T-helper 2 cell treated with Interferon-gamma antibody and Interleukin-4, amounts not matched to agents 5 μg/mL and 100 μg/mL, for 36 hours (primary cell): ENCODE measurements at regions not wholly inside any gene's neighbourhood (a gene's known extent, or its start where the extent isn't known, plus 50 kb on each side); places are given as distances from the start of the nearest gene placed in this dataset.

ENCODE experiments used
- DNase-seq: peaks from one replicate; pipeline ENCODE4 v3.0.0; 2021; ENCODE audit warnings: low spot score
- H3K27ac Mint-ChIP-seq: one replicate; pipeline ENCODE4 v1.8.0; 2021; ENCODE audit warnings: mild to moderate bottlenecking, mixed read lengths
- H3K27me3 Mint-ChIP-seq: one replicate; pipeline ENCODE4 v1.8.0; 2021; ENCODE audit warnings: low read depth, mixed read lengths
- H3K36me3 Mint-ChIP-seq: one replicate; pipeline ENCODE4 v1.8.0; 2021; ENCODE audit warnings: low read depth, mixed read lengths
- H3K4me1 Mint-ChIP-seq: one replicate; pipeline ENCODE4 v1.8.0; 2021; ENCODE audit warnings: low read depth, mixed read lengths
- H3K4me3 Mint-ChIP-seq: one replicate; pipeline ENCODE4 v1.8.0; 2022; ENCODE audit warnings: mild to moderate bottlenecking, moderate library complexity, mixed read lengths
- H3K9me3 Mint-ChIP-seq: one replicate; pipeline ENCODE4 v1.8.0; 2021; ENCODE audit warnings: mixed read lengths

DNA sequence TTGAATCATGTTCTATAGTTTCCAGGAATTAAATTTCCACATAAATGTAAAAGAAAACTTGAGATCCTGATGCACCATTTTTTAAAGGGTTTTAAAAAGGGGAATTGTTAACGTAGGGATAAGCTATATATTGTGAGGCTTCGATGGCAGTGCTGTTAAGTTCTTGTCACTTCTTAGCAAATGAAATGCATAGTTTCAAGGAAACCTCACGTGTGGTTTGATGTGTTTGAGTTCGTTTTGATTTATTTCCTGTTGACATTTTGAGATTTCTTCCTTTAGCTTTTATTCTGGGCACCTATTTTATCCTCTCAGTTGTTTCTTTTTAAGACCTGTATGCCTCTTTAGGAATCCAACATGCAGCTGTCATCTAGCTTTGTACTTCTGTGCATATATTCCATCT, 301.0 kb downstream of the DOCK8 start:
- peaks cover 14% of the 10 kb centered on the region for H3K4me1 Mint-ChIP-seq
- H3K27me3 Mint-ChIP-seq, result peaks cover 7% of the 10 kb centered on the region
- H3K9me3 Mint-ChIP-seq, result no peaks in the 10 kb centered on the region
- H3K4me3 Mint-ChIP-seq, result no peak overlapping the region
- no peak overlapping the region for H3K27ac Mint-ChIP-seq
- DNase-seq, result no peak
- H3K36me3 Mint-ChIP-seq, result peaks cover 2% of the 10 kb centered on the region

GRCh38 chr9:517993-518392, 303.3 kb downstream of the DOCK8 start:
- DNase-seq, result no peak
- no peak overlapping the region for H3K27ac Mint-ChIP-seq
- H3K36me3 Mint-ChIP-seq, result peaks cover 2% of the 10 kb centered on the region
- H3K4me1 Mint-ChIP-seq, result peaks cover 14% of the 10 kb centered on the region
- no peak overlapping the region for H3K4me3 Mint-ChIP-seq
- peaks cover 6% of the 10 kb centered on the region for H3K27me3 Mint-ChIP-seq
- no peaks in the 10 kb centered on the region for H3K9me3 Mint-ChIP-seq

DNA sequence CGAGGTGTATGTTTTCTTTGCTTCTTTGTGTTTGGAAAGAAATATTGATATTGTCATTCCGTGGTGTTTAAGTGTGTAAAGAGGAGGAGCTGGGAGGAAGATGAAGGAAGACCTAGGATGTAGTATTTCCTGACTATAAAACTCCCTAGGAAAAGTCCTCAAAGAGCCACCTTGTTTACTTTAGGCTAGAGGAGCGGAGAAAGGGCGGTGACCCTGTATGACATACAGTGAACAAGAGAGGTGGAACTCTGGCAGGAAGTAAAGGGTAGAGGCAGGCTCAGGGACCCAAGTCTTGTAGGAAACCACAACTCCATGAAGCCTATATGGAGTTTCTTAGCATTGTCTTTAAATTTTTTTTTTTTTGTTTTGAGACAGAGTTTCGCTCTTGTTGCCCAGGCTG, 303.9 kb downstream of the DOCK8 start:
- H3K4me3 Mint-ChIP-seq, result peak overlapping the region; percentile 21
- peaks cover 14% of the 10 kb centered on the region for H3K4me1 Mint-ChIP-seq
- no peaks in the 10 kb centered on the region for H3K9me3 Mint-ChIP-seq
- H3K27ac Mint-ChIP-seq, result peak overlapping the region; percentile 51
- H3K36me3 Mint-ChIP-seq, result peaks cover 2% of the 10 kb centered on the region
- no peak for DNase-seq
- H3K27me3 Mint-ChIP-seq, result peaks cover 8% of the 10 kb centered on the region

GRCh38 chr9:519579-519978, 304.9 kb downstream of the DOCK8 start:
- Mint-ChIP-seq H3K27ac (no peak overlapping the region), H3K9me3 (no peaks in the 10 kb centered on the region), H3K27me3 (peaks cover 4% of the 10 kb centered on the region), H3K4me3 (no peak overlapping the region), H3K4me1 (peaks cover 13% of the 10 kb centered on the region), H3K36me3 (no peaks in the 10 kb centered on the region)
- DNase-seq, result no peak

- Mint-ChIP-seq H3K4me3 (no peak overlapping the region), H3K27me3 (peaks cover 4% of the 10 kb centered on the region), H3K9me3 (no peaks in the 10 kb centered on the region), H3K4me1 (peaks cover 13% of the 10 kb centered on the region), H3K36me3 (no peaks in the 10 kb centered on the region), H3K27ac (no peak overlapping the region)
- DNase-seq, result no peak
These were observed 305.6 kb downstream of the DOCK8 start for GRCh38 chr9:520302-520701.

DNA sequence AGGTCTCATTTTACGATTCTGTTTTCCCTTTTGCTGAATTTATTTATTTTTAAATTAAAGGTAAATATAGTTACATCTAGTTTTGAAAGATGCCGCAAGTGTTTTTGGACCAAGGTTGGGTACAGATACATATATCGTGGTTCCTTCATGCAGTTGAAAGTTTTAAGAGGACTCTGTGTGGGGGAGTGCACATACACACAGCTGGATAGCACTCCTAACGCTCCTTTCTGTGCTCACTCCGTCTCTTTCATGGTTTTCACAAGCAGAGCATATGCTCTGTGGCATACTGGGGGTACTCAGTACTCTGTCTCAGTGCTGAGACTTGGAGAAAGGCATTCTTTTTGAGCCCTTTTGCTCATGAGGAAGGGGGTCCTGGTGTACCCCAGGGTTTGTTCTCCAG, 307.5 kb downstream of the DOCK8 start:
- DNase-seq, result no peak
- Mint-ChIP-seq H3K4me1 (peaks cover 3% of the 10 kb centered on the region), H3K27ac (no peak overlapping the region), H3K4me3 (no peak overlapping the region), H3K27me3 (peaks cover 4% of the 10 kb centered on the region), H3K36me3 (no peaks in the 10 kb centered on the region), H3K9me3 (no peaks in the 10 kb centered on the region)

DNA sequence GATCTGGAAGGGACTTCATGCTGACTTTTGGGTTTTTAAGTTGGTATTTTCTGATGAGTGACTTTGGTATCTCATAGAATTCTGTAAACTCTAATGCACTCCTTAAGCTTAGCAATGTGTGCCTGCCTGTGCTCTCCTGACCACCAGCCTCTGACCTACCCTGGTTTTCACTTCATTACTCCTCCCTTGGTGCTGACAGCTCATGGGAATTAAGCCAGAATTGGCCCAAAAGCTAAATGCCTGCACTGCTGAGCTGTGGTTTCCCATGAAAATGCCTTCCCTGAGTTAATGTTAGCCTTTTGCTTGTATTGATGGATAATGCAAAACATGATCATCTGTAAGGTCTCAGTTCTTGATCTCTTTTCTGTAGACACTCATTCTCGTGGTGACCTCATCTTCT, 308.0 kb downstream of the DOCK8 start:
- Mint-ChIP-seq H3K27me3 (peaks cover 4% of the 10 kb centered on the region), H3K4me1 (peaks cover 3% of the 10 kb centered on the region), H3K9me3 (no peaks in the 10 kb centered on the region)

DNA sequence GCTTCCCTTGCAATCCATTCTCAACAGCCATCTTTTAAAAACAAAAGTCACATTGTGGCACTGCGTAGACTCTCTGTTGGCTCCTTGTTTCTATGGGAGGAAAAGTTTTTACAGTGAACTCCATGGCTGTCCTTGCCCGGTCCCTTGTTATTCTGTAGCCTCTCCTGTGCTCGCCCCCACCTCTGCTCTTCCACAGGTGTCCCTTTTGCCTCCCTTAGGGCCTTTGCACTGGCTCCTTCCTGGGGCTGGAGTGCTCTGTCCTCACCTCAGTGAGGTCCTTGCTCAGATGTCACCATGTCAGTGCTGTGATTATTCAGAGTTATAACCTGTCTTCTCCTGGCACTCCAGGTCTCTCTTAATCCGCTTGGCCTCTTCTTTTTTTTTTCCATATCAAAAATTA, 308.8 kb downstream of the DOCK8 start:
- no peak for DNase-seq
- Mint-ChIP-seq H3K27ac (no peak overlapping the region), H3K4me1 (peaks cover 1% of the 10 kb centered on the region), H3K9me3 (no peaks in the 10 kb centered on the region), H3K27me3 (peaks cover 4% of the 10 kb centered on the region), H3K4me3 (no peak overlapping the region), H3K36me3 (no peaks in the 10 kb centered on the region)

More for the DNA sequence above, 308.0 kb downstream of the DOCK8 start:
- no peaks in the 10 kb centered on the region for H3K36me3 Mint-ChIP-seq
- no peak for DNase-seq
- no peak overlapping the region for H3K27ac Mint-ChIP-seq
- no peak overlapping the region for H3K4me3 Mint-ChIP-seq

GRCh38 chr9:524008-524407, 309.3 kb downstream of the DOCK8 start:
- Mint-ChIP-seq H3K27me3 (peaks cover 4% of the 10 kb centered on the region), H3K27ac (no peak overlapping the region), H3K4me1 (no peaks in the 10 kb centered on the region), H3K9me3 (no peaks in the 10 kb centered on the region), H3K36me3 (no peaks in the 10 kb centered on the region), H3K4me3 (no peak overlapping the region)
- DNase-seq, result no peak

DNA sequence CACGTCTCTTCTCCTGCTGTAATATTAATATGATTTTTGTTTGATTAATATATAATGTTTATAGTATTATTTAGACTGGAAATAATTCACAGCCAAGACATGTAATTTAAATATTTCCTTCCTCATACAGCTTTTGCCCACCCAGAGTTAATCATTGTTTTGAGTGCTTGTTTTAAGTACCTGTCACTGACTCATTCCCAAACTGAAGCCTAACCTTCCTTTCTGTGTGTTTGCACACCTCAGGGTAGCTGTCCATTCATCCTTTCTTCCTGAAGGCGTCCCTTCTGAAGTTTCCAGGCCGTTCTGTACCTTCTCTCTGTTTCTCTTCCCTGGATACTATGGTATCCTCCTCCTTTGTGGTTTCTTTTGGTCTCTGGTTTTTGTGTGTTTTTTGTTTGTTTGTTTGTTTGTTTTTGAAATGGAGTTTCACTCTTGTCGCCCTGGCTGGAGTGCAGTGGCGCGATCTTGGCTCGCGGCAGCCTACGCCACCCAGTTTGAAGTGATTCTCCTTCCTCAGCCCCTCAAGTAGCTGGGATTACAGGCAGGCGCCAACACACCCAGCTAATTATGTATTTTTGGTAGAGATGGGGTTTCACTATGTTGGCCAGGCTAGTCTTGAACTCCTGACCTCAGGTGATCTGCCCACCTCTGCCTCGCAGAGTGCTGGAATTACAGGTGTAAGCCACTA, 312.4 kb downstream of the DOCK8 start:
- Mint-ChIP-seq H3K36me3 (no peaks in the 10 kb centered on the region), H3K4me1 (no peaks in the 10 kb centered on the region), H3K27me3 (peaks cover 4% of the 10 kb centered on the region), H3K9me3 (no peaks in the 10 kb centered on the region), H3K4me3 (no peak overlapping the region), H3K27ac (no peak overlapping the region)
- no peak for DNase-seq

- H3K27me3 Mint-ChIP-seq, result peaks cover 2% of the 10 kb centered on the region
- H3K4me1 Mint-ChIP-seq, result no peaks in the 10 kb centered on the region
- DNase-seq, result no peak
- H3K36me3 Mint-ChIP-seq, result no peaks in the 10 kb centered on the region
- no peaks in the 10 kb centered on the region for H3K9me3 Mint-ChIP-seq
- H3K27ac Mint-ChIP-seq, result no peak overlapping the region
- no peak overlapping the region for H3K4me3 Mint-ChIP-seq
These were observed 311.8 kb upstream of the DMRT1 start for GRCh38 chr9:529731-530130.

DNA sequence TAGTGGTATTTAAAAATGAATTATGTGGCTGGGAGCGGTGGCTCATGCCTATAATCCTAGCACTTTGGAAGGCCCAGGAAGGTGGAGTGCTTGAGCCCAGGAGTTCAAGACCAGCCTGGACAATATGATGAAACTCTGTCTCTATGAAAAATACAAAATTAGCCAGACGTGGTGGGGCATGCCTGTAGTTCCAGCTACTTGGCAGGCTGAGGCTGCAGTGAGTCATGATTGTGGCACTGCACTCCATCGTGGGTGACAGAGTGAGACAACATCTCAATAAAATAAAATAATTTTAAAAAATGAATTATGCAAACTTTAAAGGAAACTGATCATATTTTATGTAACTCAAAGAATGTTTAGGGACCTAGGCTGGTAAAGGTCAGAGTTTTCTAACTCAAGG, 310.8 kb upstream of the DMRT1 start:
- DNase-seq, result no peak
- H3K27ac Mint-ChIP-seq, result no peak overlapping the region
- no peaks in the 10 kb centered on the region for H3K4me1 Mint-ChIP-seq
- peaks cover 2% of the 10 kb centered on the region for H3K27me3 Mint-ChIP-seq
- no peaks in the 10 kb centered on the region for H3K9me3 Mint-ChIP-seq
- no peaks in the 10 kb centered on the region for H3K36me3 Mint-ChIP-seq
- no peak overlapping the region for H3K4me3 Mint-ChIP-seq

- Mint-ChIP-seq H3K4me3 (no peak overlapping the region), H3K9me3 (no peaks in the 10 kb centered on the region), H3K36me3 (no peaks in the 10 kb centered on the region), H3K4me1 (peaks cover 6% of the 10 kb centered on the region), H3K27ac (no peak overlapping the region), H3K27me3 (peaks cover 2% of the 10 kb centered on the region)
- DNase-seq, result no peak
These were observed 308.8 kb upstream of the DMRT1 start for GRCh38 chr9:532707-533106.

- Mint-ChIP-seq H3K4me1 (peaks cover 6% of the 10 kb centered on the region), H3K4me3 (no peak overlapping the region), H3K36me3 (no peaks in the 10 kb centered on the region), H3K27me3 (peaks cover 2% of the 10 kb centered on the region), H3K9me3 (no peaks in the 10 kb centered on the region), H3K27ac (no peak overlapping the region)
- no peak for DNase-seq
These were observed 306.6 kb upstream of the DMRT1 start for GRCh38 chr9:534886-535285.

- H3K4me3 Mint-ChIP-seq, result no peak overlapping the region
- peaks cover 2% of the 10 kb centered on the region for H3K27me3 Mint-ChIP-seq
- H3K27ac Mint-ChIP-seq, result no peak overlapping the region
- no peak for DNase-seq
- peaks cover 6% of the 10 kb centered on the region for H3K4me1 Mint-ChIP-seq
- no peaks in the 10 kb centered on the region for H3K9me3 Mint-ChIP-seq
- no peaks in the 10 kb centered on the region for H3K36me3 Mint-ChIP-seq
These were observed 306.1 kb upstream of the DMRT1 start for GRCh38 chr9:535356-535755.
